ENCODE measurements at regions not wholly inside any gene's neighbourhood (a gene's known extent, or its start where the extent isn't known, plus 50 kb on each side); places are given as distances from the start of the nearest gene placed in this dataset.

DNA sequence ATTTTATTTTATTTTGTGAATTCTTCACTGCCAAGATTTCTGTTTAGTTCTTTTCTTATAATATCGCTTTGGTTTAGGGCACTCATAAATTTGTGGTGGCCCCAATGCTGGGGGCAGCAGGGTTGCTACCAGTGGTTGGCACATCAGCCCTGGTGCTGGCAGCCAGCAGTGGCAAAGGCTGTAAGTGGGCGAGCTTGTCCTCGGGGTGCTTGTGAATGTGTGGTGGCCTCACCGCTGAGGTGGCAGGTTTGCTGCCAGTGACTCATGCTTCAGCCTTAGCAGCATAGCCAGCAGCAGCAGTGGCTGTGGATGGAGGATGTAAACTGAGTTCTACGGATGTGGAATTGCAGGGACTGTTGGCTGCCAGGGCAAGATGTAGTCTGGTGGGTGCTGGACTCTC is 262.9 kb upstream of the DMAC1 start:
- DNase-seq (ENCODE audit: low read depth) = no peak
- H3K4me3 ChIP-seq (ENCODE audit: control insufficient read depth, low read depth, low read length) = no peak overlapping the region
- TF ChIP-seq, protein P1, sequence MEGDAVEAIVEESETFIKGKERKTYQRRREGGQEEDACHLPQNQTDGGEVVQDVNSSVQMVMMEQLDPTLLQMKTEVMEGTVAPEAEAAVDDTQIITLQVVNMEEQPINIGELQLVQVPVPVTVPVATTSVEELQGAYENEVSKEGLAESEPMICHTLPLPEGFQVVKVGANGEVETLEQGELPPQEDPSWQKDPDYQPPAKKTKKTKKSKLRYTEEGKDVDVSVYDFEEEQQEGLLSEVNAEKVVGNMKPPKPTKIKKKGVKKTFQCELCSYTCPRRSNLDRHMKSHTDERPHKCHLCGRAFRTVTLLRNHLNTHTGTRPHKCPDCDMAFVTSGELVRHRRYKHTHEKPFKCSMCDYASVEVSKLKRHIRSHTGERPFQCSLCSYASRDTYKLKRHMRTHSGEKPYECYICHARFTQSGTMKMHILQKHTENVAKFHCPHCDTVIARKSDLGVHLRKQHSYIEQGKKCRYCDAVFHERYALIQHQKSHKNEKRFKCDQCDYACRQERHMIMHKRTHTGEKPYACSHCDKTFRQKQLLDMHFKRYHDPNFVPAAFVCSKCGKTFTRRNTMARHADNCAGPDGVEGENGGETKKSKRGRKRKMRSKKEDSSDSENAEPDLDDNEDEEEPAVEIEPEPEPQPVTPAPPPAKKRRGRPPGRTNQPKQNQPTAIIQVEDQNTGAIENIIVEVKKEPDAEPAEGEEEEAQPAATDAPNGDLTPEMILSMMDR (conservative IDR thresholded peaks at IDR 0.05; ENCODE audit: control insufficient read depth, insufficient read depth, low read depth, low read length) = no peak

DNA sequence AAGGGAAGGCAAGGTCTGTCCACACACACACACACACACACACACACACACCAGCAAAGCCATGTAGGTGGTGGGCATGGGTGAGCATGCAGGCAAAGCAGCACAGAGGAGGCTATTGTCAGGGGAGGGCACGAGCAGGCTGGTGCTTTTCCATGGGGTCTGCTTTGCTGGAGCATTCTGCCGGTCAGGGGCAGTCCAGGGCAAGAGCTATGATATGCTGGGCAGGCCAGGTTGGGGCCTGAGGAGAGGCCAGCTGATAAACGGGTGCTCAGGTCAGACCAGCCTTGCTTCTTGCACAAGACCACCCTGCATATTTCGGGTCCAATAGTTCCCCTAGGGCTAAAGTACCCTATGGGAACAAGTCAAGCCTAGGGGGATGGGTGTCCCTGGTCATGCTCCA is 253.9 kb upstream of the DMAC1 start:
- no peak overlapping the region for H3K4me3 ChIP-seq (ENCODE audit: control insufficient read depth, low read depth, low read length)
- DNase-seq (ENCODE audit: low read depth) = no peak
- TF ChIP-seq, protein P1 (conservative IDR thresholded peaks at IDR 0.05; ENCODE audit: control insufficient read depth, insufficient read depth, low read depth, low read length) = no peak

DNA sequence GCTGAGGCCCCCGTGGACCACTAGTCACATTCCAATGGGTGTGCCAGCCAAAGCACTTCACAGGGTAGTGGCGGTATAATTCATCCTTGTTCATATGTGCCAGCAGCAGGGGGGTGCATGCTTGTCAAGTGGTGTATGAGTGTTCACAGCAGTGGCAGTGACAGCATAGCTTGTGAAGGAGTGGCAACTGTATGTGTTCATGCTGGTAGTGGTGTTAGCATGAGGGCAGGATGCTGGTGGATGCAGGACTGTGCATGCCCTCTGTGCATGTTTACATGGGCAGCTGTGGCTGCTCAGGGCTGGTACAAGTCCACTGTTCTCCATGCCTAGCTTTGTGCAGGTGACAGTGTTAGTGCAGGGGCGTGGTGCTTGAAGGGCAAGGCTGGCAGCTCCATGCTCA is 253.4 kb upstream of the DMAC1 start:
- TF ChIP-seq, protein P1 (conservative IDR thresholded peaks at IDR 0.05; ENCODE audit: control insufficient read depth, insufficient read depth, low read depth, low read length) = no peak
- H3K4me3 ChIP-seq (ENCODE audit: control insufficient read depth, low read depth, low read length) = no peak overlapping the region
- DNase-seq (ENCODE audit: low read depth) = no peak

DNA sequence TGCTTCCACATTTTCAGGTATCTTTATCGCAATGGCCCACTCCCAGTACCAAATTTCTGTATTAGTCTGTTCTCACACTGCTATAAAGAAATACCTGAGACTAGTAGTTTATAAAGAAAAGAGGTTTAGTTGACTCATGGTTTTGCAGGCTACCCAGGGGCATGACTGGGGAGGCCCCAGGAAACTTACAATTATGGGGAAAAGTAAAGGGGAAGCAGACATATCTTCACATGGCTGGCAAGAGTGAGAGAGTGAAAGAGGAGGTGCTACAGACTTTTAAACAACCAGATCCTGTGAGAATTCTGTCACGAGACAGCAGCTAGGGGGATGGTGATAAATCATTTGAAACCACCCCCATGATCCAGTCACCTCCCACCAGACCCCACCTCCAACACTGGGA is 238.2 kb upstream of the DMAC1 start:
- no peak for DNase-seq (ENCODE audit: low read depth)
- no peak overlapping the region for H3K4me3 ChIP-seq (ENCODE audit: control insufficient read depth, low read depth, low read length)
- TF ChIP-seq, protein P1 (conservative IDR thresholded peaks at IDR 0.05; ENCODE audit: control insufficient read depth, insufficient read depth, low read depth, low read length) = no peak

DNA sequence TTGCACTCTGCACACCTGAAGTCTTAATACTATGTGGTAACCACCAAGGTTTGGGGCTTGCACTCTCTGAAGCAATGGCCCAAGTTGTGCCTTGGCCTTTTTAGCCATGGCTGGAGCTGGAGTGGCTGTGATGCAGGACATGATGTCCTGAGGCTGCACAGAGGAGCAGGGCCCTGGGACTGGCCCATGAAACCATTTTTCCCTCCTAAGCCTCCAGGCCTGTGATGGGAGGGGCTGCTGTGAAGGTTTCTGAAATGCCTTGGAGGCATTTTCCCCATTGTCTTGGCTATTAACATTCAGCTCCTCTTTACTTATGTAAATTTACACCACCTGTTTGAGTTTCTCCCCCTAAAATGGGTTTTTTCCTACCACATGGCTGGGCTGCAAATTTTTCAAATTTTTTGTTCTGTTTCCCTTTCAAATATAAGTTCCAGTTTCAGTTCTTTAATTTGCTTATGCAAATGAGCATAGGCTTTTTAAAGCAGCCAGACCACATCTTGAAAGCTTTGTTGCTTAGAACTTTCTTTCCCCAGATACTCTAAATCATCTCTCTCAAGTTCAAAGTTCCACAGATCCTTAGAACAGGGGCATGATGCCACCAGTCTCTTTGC is 237.4 kb upstream of the DMAC1 start:
- no peak for DNase-seq (ENCODE audit: low read depth)
- no peak overlapping the region for H3K4me3 ChIP-seq (ENCODE audit: control insufficient read depth, low read depth, low read length)
- TF ChIP-seq, protein P1 (conservative IDR thresholded peaks at IDR 0.05; ENCODE audit: control insufficient read depth, insufficient read depth, low read depth, low read length) = no peak

DNA sequence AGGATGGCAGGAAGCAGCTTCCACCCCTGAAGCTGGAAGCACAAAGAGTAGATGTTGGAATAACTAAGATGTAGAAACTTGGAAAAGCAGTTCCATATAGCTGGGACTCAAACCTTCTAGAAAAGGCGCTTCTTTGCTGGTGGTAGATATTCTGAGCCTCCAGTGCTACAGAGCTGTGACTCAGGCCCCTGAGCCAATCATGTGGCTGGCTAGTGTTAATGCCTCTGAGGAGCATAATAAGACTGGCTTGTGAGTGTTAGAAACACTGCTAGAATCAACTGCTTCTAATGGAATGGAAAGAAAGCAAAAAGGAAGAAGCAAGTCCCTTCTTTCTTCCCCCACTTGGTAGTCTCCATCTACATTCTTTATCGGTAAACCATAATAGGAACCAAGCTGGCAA is 234.2 kb upstream of the DMAC1 start:
- TF ChIP-seq, protein P1 (conservative IDR thresholded peaks at IDR 0.05; ENCODE audit: control insufficient read depth, insufficient read depth, low read depth, low read length) = no peak
- no peak for DNase-seq (ENCODE audit: low read depth)
- H3K4me3 ChIP-seq (ENCODE audit: control insufficient read depth, low read depth, low read length) = no peak overlapping the region

DNA sequence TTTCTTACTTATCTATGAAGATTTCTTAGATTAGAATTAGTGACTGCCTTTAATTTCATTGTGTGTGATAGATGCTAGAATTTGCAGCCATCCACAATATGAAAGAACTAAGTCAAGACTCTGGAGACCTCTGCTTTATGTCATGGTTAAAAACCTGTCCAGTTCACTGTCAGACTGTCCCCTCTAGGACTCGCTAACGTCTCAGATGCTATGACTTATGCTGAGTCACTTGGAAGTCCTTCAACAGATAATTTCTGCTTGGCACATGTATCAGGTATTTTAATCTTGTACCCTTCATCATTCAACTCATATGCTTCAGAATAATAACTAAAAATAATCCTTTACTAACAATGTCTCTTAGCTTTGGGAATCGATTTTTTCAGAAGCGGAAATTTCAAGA is 230.5 kb upstream of the DMAC1 start:
- no peak overlapping the region for H3K4me3 ChIP-seq (ENCODE audit: control insufficient read depth, low read depth, low read length)
- TF ChIP-seq, protein P1 (conservative IDR thresholded peaks at IDR 0.05; ENCODE audit: control insufficient read depth, insufficient read depth, low read depth, low read length) = no peak
- DNase-seq (ENCODE audit: low read depth) = peak; percentile 60

Data from fibroblast of mammary gland (primary cell).